ENCODE measurements at regions not wholly inside any gene's neighbourhood (a gene's known extent, or its start where the extent isn't known, plus 50 kb on each side); places are given as distances from the start of the nearest gene placed in this dataset.

GRCh38 chr3:117801912-117802239, 1092.3 kb downstream of the TUSC7 start:
- no peaks in the 10 kb centered on the region for H3K36me3 Mint-ChIP-seq (ENCODE audit: low read depth)
- no peaks in the 10 kb centered on the region for H3K4me1 Mint-ChIP-seq (ENCODE audit: low read depth)
- intact Hi-C loops (cut with micrococcal nuclease): no loop called here
- H3K9me3 Mint-ChIP-seq: no peaks in the 10 kb centered on the region
- H3K27ac Mint-ChIP-seq: no peak overlapping the region
- H3K27me3 Mint-ChIP-seq: no peaks in the 10 kb centered on the region
- no peak overlapping the region for H3K4me3 Mint-ChIP-seq

DNA sequence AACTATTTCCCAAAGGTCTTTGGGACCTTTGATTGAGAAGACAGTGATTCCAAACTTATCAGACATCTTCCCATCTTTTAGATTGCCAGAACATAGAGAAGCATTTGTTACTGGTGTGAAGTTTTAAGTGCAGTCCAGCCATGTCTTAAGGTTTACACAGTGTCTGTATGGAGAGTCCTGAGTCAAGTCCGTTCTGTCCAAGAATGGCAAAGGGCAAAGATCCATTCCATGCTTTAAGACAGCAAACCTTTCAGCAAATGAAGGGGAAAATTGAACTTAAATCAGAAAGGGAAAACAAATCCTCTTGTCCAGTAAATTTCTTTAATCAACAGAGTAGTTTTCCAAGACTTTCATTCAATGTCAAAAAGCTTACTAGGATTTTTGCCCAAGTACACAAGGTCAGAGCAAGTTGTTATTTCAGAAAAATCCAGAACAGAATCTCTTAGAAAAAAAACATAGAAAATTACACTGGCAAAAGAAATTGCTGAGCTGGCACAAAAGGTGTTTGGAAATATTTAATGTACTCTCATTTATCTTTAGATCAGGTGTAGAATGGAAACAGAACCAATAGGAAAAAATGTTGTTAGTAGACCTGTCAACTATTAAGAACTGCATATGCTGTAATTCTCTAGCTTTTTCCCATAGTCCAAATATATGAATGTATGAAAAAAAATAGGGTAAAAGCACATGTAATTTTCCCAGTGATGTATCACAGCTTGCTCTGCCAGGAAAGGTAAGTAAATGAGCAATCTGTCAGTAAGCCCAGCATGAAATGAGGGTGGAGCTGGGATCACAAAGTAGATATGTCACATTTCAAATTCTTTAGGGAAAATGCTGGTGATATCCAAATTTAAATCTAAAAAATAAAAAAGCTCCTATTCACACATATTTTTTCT, 1099.9 kb downstream of the TUSC7 start:
- Mint-ChIP-seq H3K4me1 (ENCODE audit: low read depth) (no peaks in the 10 kb centered on the region), H3K9me3 (no peaks in the 10 kb centered on the region), H3K27ac (no peak overlapping the region), H3K27me3 (no peaks in the 10 kb centered on the region), H3K36me3 (ENCODE audit: low read depth) (no peaks in the 10 kb centered on the region), H3K4me3 (no peak overlapping the region)
- intact Hi-C loops (cut with micrococcal nuclease): no loop called here

- H3K9me3 Mint-ChIP-seq: no peaks in the 10 kb centered on the region
- no peaks in the 10 kb centered on the region for H3K4me1 Mint-ChIP-seq (ENCODE audit: low read depth)
- no peak overlapping the region for H3K4me3 Mint-ChIP-seq
- no peaks in the 10 kb centered on the region for H3K36me3 Mint-ChIP-seq (ENCODE audit: low read depth)
- no peak overlapping the region for H3K27ac Mint-ChIP-seq
- H3K27me3 Mint-ChIP-seq: no peaks in the 10 kb centered on the region
- intact Hi-C loops (cut with micrococcal nuclease): no loop called here
Measured at GRCh38 chr3:117811786-117812185, 1102.2 kb downstream of the TUSC7 start.

GRCh38 chr3:117814975-117815374, 1105.4 kb downstream of the TUSC7 start:
- intact Hi-C loops (cut with micrococcal nuclease): no loop called here
- Mint-ChIP-seq H3K4me1 (ENCODE audit: low read depth) (no peaks in the 10 kb centered on the region), H3K27ac (no peak overlapping the region), H3K9me3 (no peaks in the 10 kb centered on the region), H3K27me3 (no peaks in the 10 kb centered on the region), H3K4me3 (no peak overlapping the region), H3K36me3 (ENCODE audit: low read depth) (no peaks in the 10 kb centered on the region)

DNA sequence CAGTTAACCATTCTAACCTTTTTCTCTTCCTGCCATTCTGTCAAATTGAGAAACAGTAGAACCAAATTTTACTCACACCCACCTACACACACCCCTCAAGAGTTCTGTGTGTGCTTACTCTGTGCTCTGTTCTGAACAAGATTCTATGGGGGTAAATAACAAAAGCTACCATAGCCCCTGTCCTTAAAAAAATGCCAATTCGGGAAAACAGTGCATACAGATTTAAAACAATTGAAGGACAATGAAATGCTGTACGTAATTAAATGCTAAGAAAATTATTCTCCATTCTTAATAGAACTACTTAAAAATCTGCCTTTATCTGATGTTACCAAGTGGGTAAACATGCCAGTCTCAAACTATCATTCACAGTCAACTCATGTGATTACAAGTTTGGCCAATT, 1107.5 kb downstream of the TUSC7 start:
- Mint-ChIP-seq H3K27me3 (no peaks in the 10 kb centered on the region), H3K27ac (no peak overlapping the region), H3K4me3 (no peak overlapping the region), H3K9me3 (no peaks in the 10 kb centered on the region), H3K4me1 (ENCODE audit: low read depth) (no peaks in the 10 kb centered on the region), H3K36me3 (ENCODE audit: low read depth) (no peaks in the 10 kb centered on the region)
- intact Hi-C loops (cut with micrococcal nuclease): no loop called here

DNA sequence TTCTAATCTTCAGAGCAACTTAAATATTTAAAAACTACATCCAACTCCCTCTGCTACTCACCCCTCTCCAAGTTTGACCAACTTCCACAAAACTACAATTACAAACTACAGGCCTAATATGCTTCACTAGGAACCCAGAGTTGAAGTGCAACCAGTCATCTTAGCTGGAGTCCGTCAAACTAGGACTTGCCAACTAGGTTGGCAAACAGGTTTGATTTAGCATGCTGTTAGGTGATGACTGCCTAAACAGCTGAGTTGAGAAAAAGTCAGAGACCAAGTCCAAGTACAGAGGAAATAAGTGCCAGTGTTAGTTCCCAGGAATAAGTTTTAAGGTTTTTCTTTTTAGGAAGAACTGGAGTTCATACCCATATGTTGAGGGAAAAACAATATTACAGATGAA, 1109.0 kb downstream of the TUSC7 start:
- Mint-ChIP-seq H3K27me3 (no peaks in the 10 kb centered on the region), H3K27ac (no peak overlapping the region), H3K36me3 (ENCODE audit: low read depth) (no peaks in the 10 kb centered on the region), H3K4me3 (no peak overlapping the region), H3K9me3 (no peaks in the 10 kb centered on the region), H3K4me1 (ENCODE audit: low read depth) (no peaks in the 10 kb centered on the region)
- intact Hi-C loops (cut with micrococcal nuclease): no loop called here

GRCh38 chr3:117820658-117821299, 1111.2 kb downstream of the TUSC7 start:
- no peaks in the 10 kb centered on the region for H3K36me3 Mint-ChIP-seq (ENCODE audit: low read depth)
- no peaks in the 10 kb centered on the region for H3K27me3 Mint-ChIP-seq
- intact Hi-C loops (cut with micrococcal nuclease): no loop called here
- H3K4me3 Mint-ChIP-seq: no peak overlapping the region
- H3K4me1 Mint-ChIP-seq (ENCODE audit: low read depth): no peaks in the 10 kb centered on the region
- no peak overlapping the region for H3K27ac Mint-ChIP-seq
- H3K9me3 Mint-ChIP-seq: no peaks in the 10 kb centered on the region

DNA sequence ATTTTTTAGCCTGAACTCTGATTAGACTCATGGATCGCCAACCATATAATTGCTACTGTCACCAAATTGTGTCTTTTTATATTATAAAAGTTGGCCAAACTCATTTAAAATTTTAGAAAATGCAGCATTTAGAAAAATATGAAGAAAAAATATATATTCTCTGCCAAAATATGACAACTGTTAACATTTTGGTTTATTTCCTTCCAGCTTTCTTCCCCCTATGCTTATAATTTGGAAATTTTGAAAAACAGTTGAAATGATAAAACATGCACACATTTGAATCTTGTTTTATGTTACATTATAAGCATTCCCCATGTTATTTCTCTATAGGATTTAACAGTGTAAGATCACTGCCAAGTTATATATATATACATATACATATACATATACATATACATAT, 1112.8 kb downstream of the TUSC7 start:
- intact Hi-C loops (cut with micrococcal nuclease): no loop called here
- Mint-ChIP-seq H3K9me3 (peaks cover 10% of the 10 kb centered on the region), H3K27me3 (no peaks in the 10 kb centered on the region), H3K4me3 (no peak overlapping the region), H3K4me1 (ENCODE audit: low read depth) (no peaks in the 10 kb centered on the region), H3K36me3 (ENCODE audit: low read depth) (no peaks in the 10 kb centered on the region), H3K27ac (no peak overlapping the region)

DNA sequence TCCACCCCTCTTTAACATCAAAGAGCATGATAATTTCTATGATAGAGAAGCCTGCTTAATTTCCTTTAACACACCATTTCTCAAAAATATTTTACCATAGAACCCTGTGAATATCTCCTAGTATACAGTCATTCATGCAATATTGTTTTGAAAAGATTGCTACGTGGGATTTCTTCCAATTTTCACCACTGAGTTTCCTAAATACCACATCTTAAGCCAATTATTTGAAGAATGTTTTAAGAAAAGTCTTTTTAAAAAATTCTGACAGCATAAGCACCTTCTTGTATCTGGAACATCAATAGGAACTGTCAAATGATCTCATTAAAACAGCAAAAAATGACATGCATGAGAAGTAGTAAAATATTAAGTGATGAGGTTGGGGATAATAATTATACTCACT, 1126.7 kb downstream of the TUSC7 start:
- no peaks in the 10 kb centered on the region for H3K9me3 Mint-ChIP-seq
- H3K36me3 Mint-ChIP-seq (ENCODE audit: low read depth): no peaks in the 10 kb centered on the region
- no peaks in the 10 kb centered on the region for H3K27me3 Mint-ChIP-seq

GRCh38 chr3:117837391-117837790, 1127.8 kb downstream of the TUSC7 start:
- Mint-ChIP-seq H3K36me3 (ENCODE audit: low read depth) (no peaks in the 10 kb centered on the region), H3K27ac (no peak overlapping the region), H3K9me3 (no peaks in the 10 kb centered on the region), H3K4me3 (no peak overlapping the region), H3K27me3 (no peaks in the 10 kb centered on the region), H3K4me1 (ENCODE audit: low read depth) (no peaks in the 10 kb centered on the region)
- intact Hi-C loops (cut with micrococcal nuclease): no loop called here

More for the DNA sequence above, 1126.7 kb downstream of the TUSC7 start:
- Mint-ChIP-seq H3K4me3 (no peak overlapping the region), H3K4me1 (ENCODE audit: low read depth) (no peaks in the 10 kb centered on the region), H3K27ac (no peak overlapping the region)
- intact Hi-C loops (cut with micrococcal nuclease): no loop called here

- intact Hi-C loops (cut with micrococcal nuclease): no loop called here
- no peaks in the 10 kb centered on the region for H3K36me3 Mint-ChIP-seq (ENCODE audit: low read depth)
- no peak overlapping the region for H3K27ac Mint-ChIP-seq
- no peaks in the 10 kb centered on the region for H3K9me3 Mint-ChIP-seq
- H3K27me3 Mint-ChIP-seq: no peaks in the 10 kb centered on the region
- no peak overlapping the region for H3K4me3 Mint-ChIP-seq
- no peaks in the 10 kb centered on the region for H3K4me1 Mint-ChIP-seq (ENCODE audit: low read depth)
Measured at GRCh38 chr3:117842086-117842485, 1132.5 kb downstream of the TUSC7 start.

- Mint-ChIP-seq H3K9me3 (no peaks in the 10 kb centered on the region), H3K36me3 (ENCODE audit: low read depth) (no peaks in the 10 kb centered on the region), H3K4me1 (ENCODE audit: low read depth) (no peaks in the 10 kb centered on the region), H3K27me3 (no peaks in the 10 kb centered on the region), H3K27ac (no peak overlapping the region), H3K4me3 (no peak overlapping the region)
- intact Hi-C loops (cut with micrococcal nuclease): no loop called here
Measured at GRCh38 chr3:117843356-117843755, 1133.8 kb downstream of the TUSC7 start.

DNA sequence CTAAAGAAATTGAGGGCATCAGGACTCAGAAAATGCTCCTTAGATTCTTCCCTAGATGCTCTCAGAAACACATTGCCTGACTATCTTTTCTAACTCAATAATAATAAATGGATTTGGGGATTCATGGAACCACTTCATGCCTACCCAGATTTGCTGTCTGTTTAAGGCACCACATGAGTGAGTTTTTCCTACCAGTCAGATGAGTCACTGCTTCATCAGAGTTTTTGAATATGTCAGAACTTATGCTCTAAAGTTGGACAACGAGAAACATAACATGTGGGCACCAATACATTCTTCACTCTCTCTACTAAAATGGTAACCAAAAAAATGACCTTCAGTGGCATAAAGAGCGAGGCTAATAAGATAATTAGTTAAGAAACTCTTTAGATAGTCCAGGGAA, 1135.1 kb downstream of the TUSC7 start:
- no peak overlapping the region for H3K4me3 Mint-ChIP-seq

DNA sequence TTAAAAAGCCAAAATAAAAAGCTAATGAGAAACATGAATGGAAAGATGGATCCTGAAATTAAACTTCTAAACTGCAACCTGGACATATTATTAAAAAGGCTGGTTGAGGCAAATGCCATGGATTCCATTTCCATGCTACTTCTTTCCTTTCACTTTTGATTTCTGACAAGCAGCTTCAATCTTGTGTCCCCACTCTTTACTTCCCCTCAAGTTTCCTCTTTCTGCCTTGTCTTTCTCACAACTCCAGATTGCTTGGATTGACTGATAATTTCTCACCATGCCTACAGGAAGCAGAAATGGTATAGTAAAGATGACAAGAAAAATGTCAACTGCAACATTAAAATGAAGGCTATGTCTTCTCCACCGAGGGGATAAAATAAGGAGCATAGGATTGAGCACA, 1136.7 kb downstream of the TUSC7 start:
- no peaks in the 10 kb centered on the region for H3K36me3 Mint-ChIP-seq (ENCODE audit: low read depth)
- no peak overlapping the region for H3K27ac Mint-ChIP-seq
- H3K4me1 Mint-ChIP-seq (ENCODE audit: low read depth): no peaks in the 10 kb centered on the region
- no peaks in the 10 kb centered on the region for H3K27me3 Mint-ChIP-seq
- no peaks in the 10 kb centered on the region for H3K9me3 Mint-ChIP-seq
- H3K4me3 Mint-ChIP-seq: no peak overlapping the region
- intact Hi-C loops (cut with micrococcal nuclease): no loop called here

More for the DNA sequence above, 1135.1 kb downstream of the TUSC7 start:
- Mint-ChIP-seq H3K36me3 (ENCODE audit: low read depth) (no peaks in the 10 kb centered on the region), H3K27ac (no peak overlapping the region), H3K9me3 (no peaks in the 10 kb centered on the region), H3K27me3 (no peaks in the 10 kb centered on the region), H3K4me1 (ENCODE audit: low read depth) (no peaks in the 10 kb centered on the region)
- intact Hi-C loops (cut with micrococcal nuclease): no loop called here

DNA sequence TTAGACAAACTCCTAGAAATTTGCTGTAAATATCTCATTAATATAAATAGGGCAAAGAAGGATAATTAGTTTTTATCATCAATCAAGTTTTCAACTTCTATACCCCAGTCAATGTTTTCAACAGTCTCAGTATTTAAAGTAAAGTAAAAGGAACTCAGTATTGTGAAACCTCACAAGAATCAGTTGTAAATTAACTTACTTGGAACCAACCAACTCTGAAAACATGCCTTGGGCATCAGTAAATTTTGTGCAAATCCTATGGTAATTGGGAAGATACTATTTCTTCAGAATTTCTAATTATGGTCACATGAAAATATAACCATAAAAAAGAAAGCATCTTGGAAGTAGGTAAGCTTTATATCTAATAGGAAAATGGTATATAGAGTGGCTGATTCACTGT, 1139.0 kb downstream of the TUSC7 start:
- Mint-ChIP-seq H3K4me1 (ENCODE audit: low read depth) (no peaks in the 10 kb centered on the region), H3K27me3 (no peaks in the 10 kb centered on the region), H3K36me3 (ENCODE audit: low read depth) (no peaks in the 10 kb centered on the region), H3K4me3 (no peak overlapping the region), H3K27ac (no peak overlapping the region), H3K9me3 (peaks cover 14% of the 10 kb centered on the region)
- intact Hi-C loops (cut with micrococcal nuclease): no loop called here
